Muscle layer of colon (tissue), 2 donors: ENCODE measurements at regions not wholly inside any gene's neighbourhood (a gene's known extent, or its start where the extent isn't known, plus 50 kb on each side); places are given as distances from the start of the nearest gene placed in this dataset.

Experiments used
- H3K27ac ChIP-seq: one replicate; pipeline ENCODE4 v1.7.0; 2013; ENCODE audit warnings: low read depth, mild to moderate bottlenecking, low read length, moderate library complexity
- H3K27me3 ChIP-seq, 2 donors: one replicate each; pipeline ENCODE4 v1.7.0; 2013; ENCODE audit warnings: low read length in 2 of 2, mild to moderate bottlenecking in 2 of 2; ENCODE audit not compliant: insufficient read depth in 2 of 2, control insufficient read depth in 1 of 2
- H3K36me3 ChIP-seq: one replicate; pipeline ENCODE4 v1.7.0; 2013; ENCODE audit warnings: mild to moderate bottlenecking, low read length; ENCODE audit not compliant: insufficient read depth
- H3K4me1 ChIP-seq: one replicate; pipeline ENCODE4 v1.7.0; 2013; ENCODE audit warnings: mild to moderate bottlenecking, low read length; ENCODE audit not compliant: insufficient read depth
- H3K4me3 ChIP-seq, 2 donors: one replicate each; pipeline ENCODE4 v1.7.0; 2013; ENCODE audit warnings: low read length in 2 of 2, low read depth in 1 of 2, mild to moderate bottlenecking in 1 of 2, moderate library complexity in 1 of 2
- H3K9ac ChIP-seq: one replicate; pipeline ENCODE4 v1.7.0; 2013; ENCODE audit warnings: low read length
- H3K9me3 ChIP-seq: one replicate; pipeline ENCODE4 v1.7.0; 2013; ENCODE audit warnings: mild to moderate bottlenecking, low read length
- donor health status: abdominal sarcoma.
- donor health status: Adenocarcinoma of cecum.

DNA sequence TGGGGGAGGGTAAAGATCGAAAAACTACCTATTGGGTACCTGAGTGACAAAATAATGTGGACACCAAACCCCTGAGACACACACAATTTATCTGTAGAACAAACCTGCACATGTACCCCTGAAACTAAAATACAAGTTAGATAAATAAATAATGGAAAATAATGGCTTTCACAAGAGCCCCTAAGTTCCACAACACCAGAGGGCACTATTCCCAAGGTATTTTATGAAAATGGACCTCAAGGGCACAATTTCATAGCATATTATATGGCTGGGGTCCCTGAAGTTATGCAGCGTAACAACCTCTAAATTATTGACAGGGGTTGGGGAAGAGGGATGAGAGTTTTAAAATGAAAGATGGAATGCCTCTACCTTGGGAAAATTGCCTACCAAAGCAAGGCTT is 81.3 kb upstream of the TMEM33 start:
- Histone ChIP-seq H3K4me1 (no peaks in the 10 kb centered on the region), H3K9me3 (no peaks in the 10 kb centered on the region), H3K27me3 (no peaks in the 10 kb centered on the region), H3K9ac (no peak overlapping the region), H3K27ac (no peak overlapping the region), H3K4me3 (no peak overlapping the region), H3K36me3 (no peaks in the 10 kb centered on the region)

DNA sequence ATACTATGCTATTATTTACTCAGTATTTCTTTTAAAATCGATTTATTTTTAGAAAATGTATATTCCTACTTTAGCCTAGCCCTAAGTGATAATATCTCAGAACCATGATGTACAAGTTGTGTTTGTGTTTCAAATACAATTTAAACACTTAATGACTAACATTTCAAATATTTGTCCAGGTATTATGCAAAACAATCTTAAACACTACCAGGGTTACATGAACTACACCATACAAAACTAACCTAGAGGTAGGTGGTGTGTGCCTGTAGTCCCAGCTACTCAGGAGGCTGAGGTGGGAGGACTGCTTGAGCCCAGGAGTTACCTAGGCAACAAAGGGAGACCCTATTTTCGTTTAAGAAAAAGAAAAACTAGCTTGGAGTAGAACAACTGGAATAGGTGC is 83.0 kb upstream of the TMEM33 start:
- Histone ChIP-seq H3K4me3 (no peak overlapping the region), H3K9me3 (no peaks in the 10 kb centered on the region), H3K27ac (no peak overlapping the region), H3K9ac (no peak overlapping the region), H3K27me3 (no peaks in the 10 kb centered on the region), H3K4me1 (no peaks in the 10 kb centered on the region), H3K36me3 (no peaks in the 10 kb centered on the region)

DNA sequence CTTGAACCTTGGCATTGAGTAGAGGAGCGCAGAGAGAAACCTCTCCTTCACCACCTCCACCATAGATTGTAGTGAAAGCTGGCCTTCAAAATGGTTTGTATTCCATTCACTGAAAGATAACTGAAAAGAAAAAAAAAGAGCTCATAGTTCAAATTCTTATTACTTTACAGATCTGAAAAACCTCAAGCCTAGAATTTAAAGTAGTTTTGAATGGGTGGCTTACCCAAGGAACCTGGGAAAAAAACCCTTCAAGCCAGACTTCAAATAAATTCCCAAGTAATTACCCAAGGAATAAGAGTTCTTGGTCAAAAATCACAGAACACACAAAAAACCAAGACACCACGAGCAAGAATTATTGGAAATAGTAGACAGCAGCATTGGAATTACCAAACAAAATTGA is 83.6 kb upstream of the TMEM33 start:
- H3K27me3 ChIP-seq: no peaks in the 10 kb centered on the region
- H3K27ac ChIP-seq: no peak overlapping the region
- H3K36me3 ChIP-seq: no peaks in the 10 kb centered on the region
- H3K4me1 ChIP-seq: no peaks in the 10 kb centered on the region
- H3K4me3 ChIP-seq: no peak overlapping the region
- no peak overlapping the region for H3K9ac ChIP-seq
- no peaks in the 10 kb centered on the region for H3K9me3 ChIP-seq

DNA sequence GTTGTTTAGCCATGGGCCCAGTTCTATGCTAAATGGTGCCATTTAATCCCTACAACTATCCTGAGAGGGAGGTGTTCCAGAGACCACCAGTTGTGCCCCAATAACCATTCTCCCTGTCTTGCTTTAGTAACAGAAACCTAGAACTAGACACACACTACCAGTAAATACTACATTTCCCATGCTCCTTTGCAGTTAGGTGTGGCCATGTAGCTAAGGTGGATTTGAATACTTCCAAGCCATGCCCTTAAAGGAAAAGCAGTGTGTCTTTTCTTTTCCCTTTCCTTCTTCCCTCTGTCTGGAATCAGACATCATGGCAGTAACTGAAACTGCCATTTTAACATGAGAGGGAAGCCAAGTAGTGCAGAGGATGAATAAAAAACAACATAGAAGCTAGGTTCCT is 90.9 kb upstream of the TMEM33 start:
- no peak overlapping the region for H3K9ac ChIP-seq
- H3K4me3 ChIP-seq: no peak overlapping the region
- H3K27me3 ChIP-seq: no peaks in the 10 kb centered on the region
- H3K9me3 ChIP-seq: no peaks in the 10 kb centered on the region
- H3K27ac ChIP-seq: no peak overlapping the region
- no peaks in the 10 kb centered on the region for H3K36me3 ChIP-seq
- no peaks in the 10 kb centered on the region for H3K4me1 ChIP-seq

DNA sequence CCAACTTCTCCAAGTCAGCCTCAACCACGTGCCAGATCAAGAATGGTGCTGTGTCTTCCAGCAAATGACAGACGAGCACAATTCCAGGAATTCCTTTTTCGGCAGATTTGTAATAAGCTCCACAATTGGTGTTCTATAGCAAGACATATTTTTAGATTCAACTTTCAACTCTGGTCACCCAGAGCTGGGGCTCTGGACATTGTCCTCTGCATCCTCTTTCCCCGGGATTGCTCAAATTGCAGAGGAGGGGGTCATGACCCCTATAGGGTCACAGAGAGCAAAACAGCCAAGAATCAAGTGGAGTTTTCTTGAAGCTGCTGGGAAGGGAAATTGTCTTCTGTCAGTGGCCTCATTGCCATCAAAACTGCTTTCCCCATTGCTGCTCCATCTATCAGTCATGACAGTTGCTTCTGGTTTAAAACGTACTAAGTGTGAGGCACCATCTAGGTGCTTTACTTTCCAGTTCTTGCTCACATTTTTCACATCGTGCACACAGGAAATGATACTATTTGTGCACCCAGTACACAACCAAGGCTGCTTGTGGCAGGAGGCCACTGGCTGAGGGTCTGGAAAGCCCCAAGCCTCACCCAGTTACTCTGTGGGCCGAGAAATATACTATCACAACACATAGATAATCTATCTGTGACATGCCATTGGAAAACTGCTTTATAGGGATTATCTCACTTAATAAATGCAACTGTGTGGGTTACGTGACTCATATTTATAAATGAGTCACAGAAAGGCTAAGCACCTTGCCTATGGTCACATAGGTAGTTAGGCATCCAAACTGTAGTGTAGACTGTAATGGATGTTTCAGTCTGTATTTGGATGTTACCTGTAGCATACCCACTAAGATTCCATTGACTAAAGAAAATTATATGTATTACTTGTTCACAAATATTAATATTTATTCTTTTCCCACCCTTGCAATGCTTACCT is 91.7 kb upstream of the PHOX2B start:
- H3K9ac ChIP-seq: no peak overlapping the region
- no peaks in the 10 kb centered on the region for H3K4me1 ChIP-seq
- H3K9me3 ChIP-seq: no peaks in the 10 kb centered on the region
- H3K4me3 ChIP-seq: no peak overlapping the region
- no peak overlapping the region for H3K27ac ChIP-seq
- no peaks in the 10 kb centered on the region for H3K36me3 ChIP-seq
- H3K27me3 ChIP-seq: no peaks in the 10 kb centered on the region

DNA sequence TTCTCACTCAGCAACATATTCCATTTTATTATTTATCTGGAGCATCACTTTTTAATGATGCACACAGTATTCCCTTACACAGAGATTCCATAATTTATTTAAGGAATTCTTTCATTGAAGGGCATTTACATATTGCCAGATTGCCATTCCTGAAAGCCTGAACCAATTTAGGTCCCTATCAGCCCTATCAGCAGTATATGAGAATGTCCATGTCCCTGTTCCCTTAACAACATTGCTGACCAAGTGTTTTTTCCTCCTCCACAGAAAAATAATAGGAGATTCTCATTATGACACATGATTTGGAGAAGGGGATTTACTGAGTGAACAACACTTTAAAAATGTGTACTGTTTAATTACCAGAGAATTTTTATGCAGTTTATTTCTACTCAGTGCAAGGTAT is 90.1 kb upstream of the PHOX2B start:
- Histone ChIP-seq H3K4me1 (no peaks in the 10 kb centered on the region), H3K27ac (no peak overlapping the region), H3K4me3 (no peak overlapping the region), H3K9me3 (no peaks in the 10 kb centered on the region), H3K36me3 (no peaks in the 10 kb centered on the region), H3K9ac (no peak overlapping the region), H3K27me3 (no peaks in the 10 kb centered on the region)

DNA sequence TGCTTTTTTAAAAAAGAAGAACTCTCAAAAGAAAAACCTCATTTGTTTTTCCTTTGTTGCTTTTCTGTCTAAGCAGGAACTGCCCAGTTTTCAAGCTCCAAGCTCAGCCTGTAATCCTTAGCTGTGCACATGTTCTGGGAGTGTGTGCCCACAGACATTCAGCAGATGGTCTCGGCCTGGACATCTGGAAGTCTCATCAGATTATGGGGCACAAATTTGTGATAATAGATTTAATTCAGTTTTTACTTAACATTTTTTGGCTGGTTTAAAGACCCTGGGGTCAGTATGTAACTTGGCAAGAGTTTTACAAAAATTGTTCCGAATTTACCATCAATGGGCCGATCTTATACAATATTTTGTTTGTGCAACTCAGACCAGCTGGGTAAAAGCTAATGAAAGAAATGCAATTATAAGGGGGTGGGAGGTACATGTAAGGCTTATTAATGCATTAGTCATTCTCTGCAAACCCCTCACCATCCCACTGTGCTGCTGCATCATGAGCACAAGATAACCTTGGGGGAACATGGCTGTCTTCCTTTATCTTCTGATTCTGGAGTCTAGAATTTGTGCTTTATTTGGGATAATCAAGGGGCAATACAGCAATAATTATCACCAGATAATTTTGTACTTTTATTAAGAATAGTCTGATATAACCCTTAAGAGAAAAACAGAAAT is 86.9 kb upstream of the PHOX2B start:
- H3K36me3 ChIP-seq: no peaks in the 10 kb centered on the region
- no peaks in the 10 kb centered on the region for H3K9me3 ChIP-seq
- no peaks in the 10 kb centered on the region for H3K4me1 ChIP-seq
- H3K27me3 ChIP-seq: no peaks in the 10 kb centered on the region
- no peak overlapping the region for H3K9ac ChIP-seq
- no peak overlapping the region for H3K27ac ChIP-seq
- no peak overlapping the region for H3K4me3 ChIP-seq

DNA sequence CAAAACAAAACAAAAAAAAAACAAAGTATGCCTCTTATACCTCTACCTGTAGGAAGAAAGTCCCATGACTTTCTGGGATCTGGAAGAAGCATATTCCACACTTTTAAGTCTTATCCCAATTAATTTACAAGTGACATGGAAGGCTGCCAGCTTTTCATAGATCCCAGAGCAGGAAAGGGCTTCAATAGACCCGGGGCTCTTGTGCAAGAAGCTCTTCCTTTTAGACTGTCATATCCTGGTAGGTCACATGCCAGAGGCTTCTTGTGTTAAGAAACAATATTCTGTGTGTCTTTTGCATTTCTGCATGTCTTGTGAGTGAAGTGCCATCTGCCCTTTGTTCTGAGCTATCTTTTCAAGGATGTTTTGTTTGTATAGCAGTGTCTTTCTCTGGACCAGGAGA is 84.4 kb upstream of the PHOX2B start:
- Histone ChIP-seq H3K4me3 (no peak overlapping the region), H3K4me1 (no peaks in the 10 kb centered on the region), H3K36me3 (no peaks in the 10 kb centered on the region), H3K27me3 (no peaks in the 10 kb centered on the region), H3K27ac (no peak overlapping the region), H3K9ac (no peak overlapping the region), H3K9me3 (no peaks in the 10 kb centered on the region)

DNA sequence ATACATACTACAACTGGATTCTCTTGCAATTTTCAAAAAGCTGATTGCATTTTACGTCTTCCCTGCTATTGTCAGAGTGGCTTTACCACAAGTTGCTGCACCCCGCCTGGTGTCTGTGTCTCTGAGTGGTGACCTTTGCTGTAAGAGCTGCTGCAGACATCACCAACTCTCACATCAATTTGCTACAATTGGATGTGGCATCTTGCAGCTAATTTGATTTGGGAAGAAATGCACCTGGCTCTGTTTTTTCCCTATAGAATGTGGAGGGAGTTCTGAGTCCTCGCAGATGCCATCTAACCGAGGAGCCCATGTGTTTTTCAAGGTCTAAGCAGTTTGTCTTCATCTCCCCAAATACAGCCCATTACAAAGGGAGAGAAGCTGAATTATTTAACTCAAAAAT is 73.8 kb upstream of the PHOX2B start:
- H3K36me3 ChIP-seq: no peaks in the 10 kb centered on the region
- no peak overlapping the region for H3K27ac ChIP-seq
- no peaks in the 10 kb centered on the region for H3K27me3 ChIP-seq
- H3K9me3 ChIP-seq: no peaks in the 10 kb centered on the region
- no peaks in the 10 kb centered on the region for H3K4me1 ChIP-seq
- no peak overlapping the region for H3K4me3 ChIP-seq
- no peak overlapping the region for H3K9ac ChIP-seq

DNA sequence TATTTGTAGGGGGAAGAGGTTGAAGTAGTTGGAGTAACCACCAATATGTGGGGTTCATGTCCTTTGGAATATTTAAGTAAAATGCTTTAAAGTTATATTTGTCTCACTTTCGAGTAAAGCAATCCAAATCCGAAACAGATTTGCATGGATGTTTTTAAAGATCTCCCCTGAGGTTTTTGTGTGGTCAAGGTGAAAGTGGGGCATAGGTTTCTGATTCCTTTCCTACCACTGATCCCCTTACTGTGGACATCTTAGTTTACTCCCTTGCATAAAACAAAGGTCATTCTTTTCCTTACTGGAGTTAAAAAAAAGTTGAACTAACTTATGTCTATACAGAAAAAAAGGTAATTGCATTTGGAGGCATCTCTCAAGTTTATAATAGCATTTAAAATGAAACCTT is 71.9 kb upstream of the PHOX2B start:
- H3K36me3 ChIP-seq: no peaks in the 10 kb centered on the region
- H3K27me3 ChIP-seq: no peaks in the 10 kb centered on the region
- H3K9me3 ChIP-seq: no peaks in the 10 kb centered on the region
- no peak overlapping the region for H3K27ac ChIP-seq
- H3K4me1 ChIP-seq: no peaks in the 10 kb centered on the region
- no peak overlapping the region for H3K4me3 ChIP-seq
- H3K9ac ChIP-seq: no peak overlapping the region

DNA sequence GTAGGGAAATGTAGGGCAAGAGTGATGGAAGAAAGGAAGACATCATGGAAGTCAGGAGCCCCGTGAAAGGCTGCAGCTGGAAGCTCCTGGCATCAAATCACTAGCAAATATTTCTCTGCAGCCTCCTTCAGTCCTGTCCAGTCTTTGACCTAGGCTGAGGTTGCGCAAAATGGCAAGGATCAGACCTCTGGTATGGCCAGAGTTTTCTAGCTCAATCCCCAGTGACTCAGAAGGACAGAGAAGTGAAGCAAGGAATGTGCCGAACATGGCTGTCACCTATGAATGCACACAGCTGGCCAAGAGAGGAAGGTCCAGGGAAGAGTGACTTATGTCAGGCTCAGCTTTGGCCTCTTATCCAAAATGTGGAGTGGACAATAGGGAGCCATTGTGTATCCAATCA is 71.1 kb upstream of the PHOX2B start:
- Histone ChIP-seq H3K4me1 (no peaks in the 10 kb centered on the region), H3K4me3 (no peak overlapping the region), H3K27me3 (no peaks in the 10 kb centered on the region), H3K9ac (no peak overlapping the region), H3K27ac (no peak overlapping the region), H3K36me3 (no peaks in the 10 kb centered on the region), H3K9me3 (no peaks in the 10 kb centered on the region)

DNA sequence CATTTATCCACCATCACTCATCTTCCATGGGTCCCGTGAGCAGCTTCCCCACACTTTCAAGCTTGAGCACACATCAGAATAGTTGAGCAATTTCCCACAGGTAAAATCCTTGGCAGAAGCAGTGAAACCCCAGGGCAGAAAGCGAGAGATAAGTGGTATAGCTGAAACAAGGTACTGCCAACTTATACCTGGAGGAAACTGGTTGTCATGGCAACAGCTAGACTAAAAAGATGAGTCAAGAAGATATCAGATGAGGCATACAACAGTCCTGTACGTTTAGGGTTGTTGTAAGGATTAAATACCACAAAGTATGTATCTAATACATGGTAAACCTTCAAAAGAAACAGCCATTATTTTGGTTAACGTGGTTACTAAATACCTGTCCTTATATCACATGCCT is 66.9 kb upstream of the PHOX2B start:
- H3K4me3 ChIP-seq: no peak overlapping the region
- no peaks in the 10 kb centered on the region for H3K4me1 ChIP-seq
- H3K36me3 ChIP-seq: no peaks in the 10 kb centered on the region
- H3K9me3 ChIP-seq: no peaks in the 10 kb centered on the region
- H3K27me3 ChIP-seq: no peaks in the 10 kb centered on the region
- H3K9ac ChIP-seq: no peak overlapping the region
- H3K27ac ChIP-seq: no peak overlapping the region
